Activated CD4-positive, alpha-beta memory T cell treated with anti-CD3 and anti-CD28 coated beads, Interleukin-2, amount 10 ng/mL, durations not matched to agents 7 days and 5 days (primary cell): ENCODE measurements at regions not wholly inside any gene's neighbourhood (a gene's known extent, or its start where the extent isn't known, plus 50 kb on each side); places are given as distances from the start of the nearest gene placed in this dataset.
"Not testable (repeated sequence)": the region's sequence is repeated elsewhere in the genome, so short reads cannot be mapped to it uniquely, and the experiment has no call there.

Experiments used
- CTCF ChIA-PET: fragments of 350-600 bp; sonication (Branson Sonifier 250); formaldehyde crosslinking; loops from one replicate; lab custom pipeline; 2021; ENCODE audit warnings: antibody characterized with exemption, inconsistent platforms; lab: Charles Lee
- POLR2A ChIA-PET: fragments of 350-600 bp; sonication (Branson Sonifier 250); formaldehyde crosslinking; loops from one replicate; lab custom pipeline; 2021; ENCODE audit warnings: antibody characterized with exemption; lab: Charles Lee
- DNase-seq: peaks from one replicate; pipeline ENCODE4 v3.0.0-alpha.2; 2020
- H3K27ac Mint-ChIP-seq: one replicate; pipeline ENCODE4 v1.8.0; 2021; ENCODE audit warnings: mild to moderate bottlenecking, mixed read lengths
- H3K27me3 Mint-ChIP-seq: one replicate; pipeline ENCODE4 v1.8.0; 2021; ENCODE audit warnings: mixed read lengths
- H3K36me3 Mint-ChIP-seq: one replicate; pipeline ENCODE4 v1.8.0; 2021; ENCODE audit warnings: low read depth, mixed read lengths
- H3K4me1 Mint-ChIP-seq: one replicate; pipeline ENCODE4 v1.8.0; 2021; ENCODE audit warnings: mixed read lengths
- H3K4me3 Mint-ChIP-seq: one replicate; pipeline ENCODE4 v1.8.0; 2021; ENCODE audit warnings: mild to moderate bottlenecking, mixed read lengths
- H3K9me3 Mint-ChIP-seq: one replicate; pipeline ENCODE4 v1.8.0; 2021; ENCODE audit warnings: mixed read lengths

DNA sequence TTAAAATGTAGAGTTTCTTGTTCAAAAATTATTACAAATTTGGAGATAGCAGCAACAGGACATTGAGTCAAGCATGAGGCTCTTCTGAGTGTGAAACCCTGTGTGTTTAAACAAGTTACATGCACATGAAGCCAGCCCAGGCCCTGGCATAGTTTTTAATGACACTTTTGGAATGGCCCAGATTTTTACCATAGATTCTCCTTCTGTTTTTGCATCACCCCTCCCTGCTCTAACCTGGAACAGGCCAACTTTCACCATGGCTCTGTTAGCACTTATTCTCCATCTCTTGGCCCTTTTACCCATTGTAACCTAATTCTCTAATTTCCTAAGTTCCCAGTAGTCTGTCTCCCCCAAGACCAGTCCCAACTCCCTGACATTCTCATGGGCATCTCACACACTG lies 63.1 kb upstream of the PRSS23 start:
- H3K36me3 Mint-ChIP-seq = no peaks in the 10 kb centered on the region
- no peak for DNase-seq
- ChIA-PET CTCF (no interaction called here), POLR2A (no interaction called here)
- no peak overlapping the region for H3K4me3 Mint-ChIP-seq
- H3K27ac Mint-ChIP-seq = no peak overlapping the region
- no peaks in the 10 kb centered on the region for H3K9me3 Mint-ChIP-seq
- peaks cover 3% of the 10 kb centered on the region for H3K27me3 Mint-ChIP-seq
- peaks cover 11% of the 10 kb centered on the region for H3K4me1 Mint-ChIP-seq

DNA sequence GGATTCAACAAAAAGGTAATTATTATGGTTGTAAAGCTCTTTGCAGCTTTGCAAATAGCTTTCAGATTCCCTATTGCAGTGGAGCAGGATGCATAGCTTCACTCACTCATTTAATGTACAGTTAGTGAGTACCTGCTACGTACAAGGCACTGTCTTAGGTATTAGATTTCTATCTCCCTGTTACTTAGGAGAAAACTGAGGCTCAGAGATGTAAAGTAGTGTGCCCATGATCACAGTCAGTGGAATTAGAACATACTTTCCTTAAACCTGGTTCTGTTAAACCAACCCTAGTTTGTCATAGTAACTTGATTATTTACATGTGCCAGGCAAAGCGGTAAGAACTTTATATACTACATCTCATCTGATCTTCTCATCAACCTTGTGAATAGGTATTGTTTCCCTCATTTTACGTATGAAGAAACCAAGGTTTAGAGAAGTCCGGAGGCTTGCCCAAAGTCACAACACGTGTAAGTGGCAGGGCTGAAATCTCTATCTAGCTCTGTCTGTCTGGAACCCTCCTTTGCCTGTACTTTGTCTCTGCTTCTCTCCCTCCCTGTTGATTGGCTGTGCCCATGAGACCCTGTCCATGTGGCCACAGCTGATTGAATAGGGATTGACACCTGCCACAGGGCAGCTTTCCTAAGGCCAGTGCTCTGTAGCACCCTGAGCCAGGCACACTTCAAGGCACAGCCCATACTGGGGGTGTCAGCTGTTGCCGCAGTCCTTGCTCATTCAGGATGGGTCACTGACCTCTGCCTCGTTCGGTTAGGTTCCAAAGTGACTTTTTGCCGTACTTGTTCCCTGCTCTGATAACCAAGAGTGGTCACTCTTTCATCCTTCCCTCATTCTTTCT lies 63.8 kb upstream of the PRSS23 start:
- Mint-ChIP-seq H3K4me3 (no peak overlapping the region), H3K27me3 (peaks cover 3% of the 10 kb centered on the region), H3K4me1 (peaks cover 7% of the 10 kb centered on the region), H3K9me3 (no peaks in the 10 kb centered on the region), H3K36me3 (no peaks in the 10 kb centered on the region), H3K27ac (no peak overlapping the region)
- ChIA-PET POLR2A (no interaction called here), CTCF (no interaction called here)
- no peak for DNase-seq

DNA sequence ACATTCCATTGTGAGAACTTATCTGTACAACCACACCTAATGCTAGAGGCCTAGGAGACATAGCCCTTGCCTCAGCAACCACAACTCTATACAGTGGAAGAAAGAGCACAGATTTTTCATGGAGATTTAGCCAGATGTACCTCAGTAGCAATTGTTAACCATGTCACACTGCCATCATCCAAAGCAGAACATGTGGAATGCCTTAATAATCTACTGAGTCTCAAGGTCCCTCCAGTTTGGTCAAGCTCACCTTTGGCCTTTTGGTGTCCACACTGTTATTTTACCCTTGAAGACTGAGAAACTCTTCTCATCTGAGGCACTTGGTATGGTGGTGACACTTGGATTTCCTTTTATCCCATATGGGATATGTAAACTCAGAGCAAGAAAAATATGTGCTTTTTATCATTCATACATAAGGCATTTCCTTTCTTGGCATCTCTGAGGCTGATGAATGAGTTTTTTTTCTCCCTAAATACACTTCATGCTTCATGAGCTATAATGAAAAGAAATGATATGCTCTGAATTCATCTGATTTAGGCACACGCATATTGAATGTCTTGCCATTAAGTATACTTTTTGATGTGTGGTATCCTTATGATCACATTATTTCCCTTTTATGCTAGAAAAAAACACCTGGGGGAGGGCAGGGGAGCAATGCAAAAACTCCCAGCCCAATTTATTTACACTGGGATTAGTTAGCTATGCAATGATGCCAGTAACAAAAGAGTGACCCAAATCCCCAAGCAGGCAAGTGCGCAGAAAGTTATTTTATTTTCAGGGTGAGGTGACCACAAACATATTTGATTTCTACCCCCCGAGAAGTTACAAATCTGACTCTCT lies 63.3 kb upstream of the ME3 start:
- Mint-ChIP-seq H3K27me3 (peaks cover 3% of the 10 kb centered on the region), H3K4me3 (no peak overlapping the region), H3K4me1 (peaks cover 4% of the 10 kb centered on the region), H3K9me3 (peaks cover 2% of the 10 kb centered on the region), H3K27ac (no peak overlapping the region), H3K36me3 (no peaks in the 10 kb centered on the region)
- no peak for DNase-seq
- CTCF ChIA-PET = no interaction called here
- POLR2A ChIA-PET = no interaction called here

DNA sequence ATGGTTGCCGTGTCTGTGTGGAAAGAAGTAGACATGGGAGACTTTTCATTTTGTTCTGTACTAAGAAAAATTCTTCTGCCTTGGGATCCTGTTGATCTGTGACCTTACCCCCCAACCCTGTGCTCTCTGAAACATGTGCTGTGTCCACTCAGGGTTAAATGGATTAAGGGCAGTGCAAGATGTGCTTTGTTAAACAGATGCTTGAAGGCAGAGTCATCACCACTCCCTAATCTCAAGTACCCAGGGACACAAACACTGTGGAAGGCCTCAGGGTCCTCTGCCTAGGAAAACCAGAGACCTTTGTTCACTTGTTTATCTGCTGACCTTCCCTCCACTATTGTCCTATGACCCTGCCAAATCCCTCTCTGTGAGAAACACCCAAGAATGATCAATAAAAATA lies 60.3 kb upstream of the ME3 start:
- POLR2A ChIA-PET, H3K27me3 Mint-ChIP-seq, H3K4me1 Mint-ChIP-seq, CTCF ChIA-PET, H3K9me3 Mint-ChIP-seq, DNase-seq, H3K27ac Mint-ChIP-seq, H3K36me3 Mint-ChIP-seq, H3K4me3 Mint-ChIP-seq: not testable (repeated sequence)

DNA sequence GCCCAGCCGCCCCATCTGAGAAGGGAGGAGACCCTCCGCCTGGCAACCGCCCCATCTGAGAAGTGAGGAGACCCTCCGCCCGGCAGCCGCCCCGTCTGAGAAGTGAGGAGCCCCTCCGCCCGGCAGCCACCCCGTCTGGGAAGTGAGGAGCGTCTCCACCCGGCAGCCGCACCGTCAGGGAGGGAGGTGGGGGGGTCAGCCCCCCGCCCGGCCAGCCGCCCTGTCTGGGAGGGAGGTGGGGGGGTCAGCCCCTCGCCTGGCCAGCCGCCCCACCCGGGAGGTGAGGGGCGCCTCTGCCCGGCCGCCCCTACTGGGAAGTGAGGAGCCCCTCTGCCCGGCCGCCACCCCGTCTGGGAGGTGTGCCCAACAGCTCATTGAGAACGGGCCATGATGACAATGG lies 59.9 kb upstream of the ME3 start:
- H3K9me3 Mint-ChIP-seq, H3K36me3 Mint-ChIP-seq, H3K4me1 Mint-ChIP-seq, H3K4me3 Mint-ChIP-seq, POLR2A ChIA-PET, H3K27me3 Mint-ChIP-seq, CTCF ChIA-PET, DNase-seq, H3K27ac Mint-ChIP-seq: not testable (repeated sequence)

DNA sequence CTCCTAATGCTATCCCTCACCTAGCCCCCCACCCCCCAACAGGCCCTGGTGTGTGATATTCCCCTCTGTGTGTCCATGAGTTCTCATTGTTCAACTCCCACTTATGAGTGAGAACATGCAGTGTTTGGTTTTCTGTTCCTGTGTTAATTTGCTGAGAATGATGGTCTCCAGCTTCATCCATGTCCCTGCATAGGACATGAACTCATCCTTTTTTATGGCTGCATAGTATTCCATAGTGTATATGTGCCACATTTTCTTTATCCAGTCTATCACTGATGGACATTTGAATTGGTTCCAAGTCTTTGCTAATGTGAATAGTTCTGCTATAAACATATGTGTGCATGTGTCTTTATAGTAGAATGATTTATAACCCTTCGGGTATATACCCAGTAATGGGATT lies 57.2 kb upstream of the ME3 start:
- H3K4me3 Mint-ChIP-seq, H3K27me3 Mint-ChIP-seq, H3K4me1 Mint-ChIP-seq, CTCF ChIA-PET, H3K9me3 Mint-ChIP-seq, POLR2A ChIA-PET, H3K27ac Mint-ChIP-seq, DNase-seq, H3K36me3 Mint-ChIP-seq: not testable (repeated sequence)

DNA sequence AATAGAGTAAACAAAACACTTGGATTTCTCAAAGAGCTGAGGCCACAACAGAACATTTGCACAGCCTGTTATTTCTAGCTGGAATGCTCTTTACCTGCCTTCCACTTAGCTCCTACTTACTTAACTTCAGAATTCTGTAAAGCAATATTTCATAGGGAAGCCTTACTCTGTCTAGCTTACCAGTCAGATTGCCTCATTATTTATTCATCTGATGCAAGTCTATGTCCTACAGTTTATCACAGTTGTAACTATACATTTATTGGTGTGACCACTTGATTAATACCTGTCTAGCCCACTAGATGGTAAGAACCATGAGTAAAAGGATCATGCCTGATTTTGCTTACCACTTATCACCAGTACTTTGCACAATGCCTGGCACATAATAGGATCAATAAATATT lies 56.1 kb upstream of the ME3 start:
- H3K9me3 Mint-ChIP-seq = peaks cover 2% of the 10 kb centered on the region
- DNase-seq = no peak
- peaks cover 6% of the 10 kb centered on the region for H3K27me3 Mint-ChIP-seq
- no peaks in the 10 kb centered on the region for H3K36me3 Mint-ChIP-seq
- no peak overlapping the region for H3K27ac Mint-ChIP-seq
- POLR2A ChIA-PET = no interaction called here
- CTCF ChIA-PET = interaction anchor here (1.0 kb wide), 1 partner anchor 33 kb away, joined by 3 read pairs; no protein-coding TSS in a partner anchor
- no peak overlapping the region for H3K4me3 Mint-ChIP-seq
- no peaks in the 10 kb centered on the region for H3K4me1 Mint-ChIP-seq

DNA sequence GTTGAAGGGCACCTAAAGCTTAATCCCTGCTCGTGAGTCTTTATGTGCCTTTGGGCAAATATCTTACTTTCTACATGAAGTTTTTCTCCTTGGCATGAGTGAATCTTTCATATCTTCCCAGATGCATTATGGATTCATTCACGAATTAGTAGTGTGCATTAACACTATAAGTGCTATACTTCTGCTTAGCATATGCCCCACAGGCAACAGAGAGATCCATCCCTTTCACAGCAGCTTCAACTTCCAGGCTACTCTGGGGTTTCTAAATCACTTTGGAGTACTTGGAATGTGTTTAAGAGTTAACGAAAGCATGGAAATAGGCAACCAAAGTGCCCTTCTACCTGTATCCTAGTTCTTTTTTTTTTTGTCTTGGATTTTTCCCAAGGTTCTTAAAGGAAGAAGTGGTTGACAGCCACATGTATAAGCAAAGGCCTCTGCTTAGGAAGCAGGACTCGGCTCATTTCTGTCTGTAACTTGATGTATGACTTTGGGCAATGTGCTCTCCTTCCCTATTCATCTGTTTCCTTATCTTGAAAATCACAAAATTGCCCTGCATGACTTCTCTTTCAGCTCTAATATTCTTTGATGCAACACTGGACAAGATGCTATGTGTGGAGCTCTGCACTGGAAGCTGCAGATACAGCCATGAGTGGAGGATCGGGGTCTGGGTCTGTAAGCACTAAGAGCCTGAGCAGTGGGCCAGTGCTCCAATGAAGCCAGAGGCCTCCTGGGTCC lies 54.5 kb upstream of the ME3 start:
- ChIA-PET CTCF (no interaction called here), POLR2A (no interaction called here)
- Mint-ChIP-seq H3K4me3 (no peak overlapping the region), H3K27ac (no peak overlapping the region), H3K36me3 (no peaks in the 10 kb centered on the region), H3K4me1 (no peaks in the 10 kb centered on the region), H3K27me3 (peaks cover 6% of the 10 kb centered on the region), H3K9me3 (peaks cover 2% of the 10 kb centered on the region)
- no peak for DNase-seq

DNA sequence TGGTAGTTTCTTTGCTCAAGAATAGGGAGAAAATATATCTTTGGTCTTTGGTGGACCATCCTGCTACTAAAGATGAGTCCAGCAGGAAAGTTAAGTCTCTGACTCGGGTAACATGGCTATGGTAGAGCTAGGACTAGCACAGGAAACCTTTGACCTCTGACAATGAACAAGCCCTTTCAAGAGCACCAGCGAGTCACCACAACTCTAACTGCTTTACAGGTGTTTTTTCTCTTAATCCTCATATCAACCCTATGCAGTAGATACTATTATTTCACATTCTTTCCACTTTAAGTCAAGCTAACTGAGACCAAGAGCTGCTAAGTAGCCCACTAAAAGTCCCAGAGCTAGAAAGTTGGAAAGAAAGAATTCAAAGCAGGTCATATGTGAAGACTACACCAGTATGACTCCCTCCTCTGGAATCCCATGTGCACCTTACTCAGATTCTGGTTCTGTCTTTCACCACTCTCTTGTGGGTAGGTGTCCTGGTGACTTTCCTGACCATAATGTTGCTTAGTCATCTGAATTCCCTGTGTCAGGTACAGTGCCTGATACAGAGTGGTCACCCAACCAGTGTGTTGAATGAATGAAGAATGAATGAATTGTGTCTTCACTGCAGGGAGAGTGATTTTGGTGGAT lies 53.8 kb upstream of the ME3 start:
- DNase-seq = no peak
- POLR2A ChIA-PET = no interaction called here
- CTCF ChIA-PET = no interaction called here
- no peak overlapping the region for H3K4me3 Mint-ChIP-seq
- no peak overlapping the region for H3K27ac Mint-ChIP-seq
- H3K9me3 Mint-ChIP-seq = peaks cover 2% of the 10 kb centered on the region
- H3K27me3 Mint-ChIP-seq = peaks cover 10% of the 10 kb centered on the region
- H3K36me3 Mint-ChIP-seq = no peaks in the 10 kb centered on the region
- no peaks in the 10 kb centered on the region for H3K4me1 Mint-ChIP-seq

DNA sequence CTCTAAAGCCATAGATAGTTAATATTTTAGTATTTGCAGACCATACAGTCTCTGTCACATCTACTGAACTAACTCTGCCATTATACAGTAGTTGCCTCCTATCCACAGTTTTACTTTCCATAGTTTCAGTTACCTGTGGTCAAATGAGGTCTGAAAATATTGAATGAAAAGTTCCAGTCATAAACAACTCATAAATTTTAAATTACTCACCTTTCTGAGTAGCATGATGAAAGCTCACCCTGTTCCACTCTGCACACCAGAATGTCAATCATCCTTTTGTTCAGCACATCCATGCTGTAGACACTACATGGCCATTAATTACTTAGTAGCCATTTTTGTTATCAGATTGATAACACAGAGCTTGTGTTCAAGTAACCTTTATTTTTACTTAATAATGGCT lies 51.7 kb upstream of the ME3 start:
- CTCF ChIA-PET = no interaction called here
- Mint-ChIP-seq H3K27me3 (peaks cover 16% of the 10 kb centered on the region), H3K4me3 (no peak overlapping the region), H3K27ac (no peak overlapping the region), H3K36me3 (no peaks in the 10 kb centered on the region), H3K9me3 (no peaks in the 10 kb centered on the region), H3K4me1 (no peaks in the 10 kb centered on the region)
- POLR2A ChIA-PET = no interaction called here
- no peak for DNase-seq

DNA sequence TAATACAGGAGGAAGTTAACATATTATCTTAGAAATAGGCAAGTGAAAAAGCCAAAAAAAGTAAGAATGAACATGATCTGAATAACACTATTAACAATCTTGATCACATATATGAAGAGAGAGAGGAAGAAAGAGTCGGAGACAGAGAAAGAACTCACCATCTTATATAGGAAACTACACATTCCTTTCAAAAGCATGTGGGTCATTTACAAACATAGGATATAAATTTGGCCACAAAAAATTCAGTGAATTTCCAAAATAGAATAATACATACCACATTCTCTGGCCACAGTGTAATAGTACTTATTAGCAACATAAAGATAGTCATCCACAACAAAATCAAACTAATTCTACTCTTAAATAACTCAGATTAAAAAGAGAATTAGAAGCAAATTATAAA lies 50.9 kb upstream of the ME3 start:
- Mint-ChIP-seq H3K27ac (no peak overlapping the region), H3K27me3 (peaks cover 23% of the 10 kb centered on the region), H3K9me3 (no peaks in the 10 kb centered on the region), H3K4me3 (no peak overlapping the region), H3K36me3 (no peaks in the 10 kb centered on the region), H3K4me1 (no peaks in the 10 kb centered on the region)
- POLR2A ChIA-PET = no interaction called here
- CTCF ChIA-PET = interaction anchor here (0.8 kb wide), 1 partner anchor 9 kb away, joined by 3 read pairs; no protein-coding TSS in a partner anchor
- no peak for DNase-seq

DNA sequence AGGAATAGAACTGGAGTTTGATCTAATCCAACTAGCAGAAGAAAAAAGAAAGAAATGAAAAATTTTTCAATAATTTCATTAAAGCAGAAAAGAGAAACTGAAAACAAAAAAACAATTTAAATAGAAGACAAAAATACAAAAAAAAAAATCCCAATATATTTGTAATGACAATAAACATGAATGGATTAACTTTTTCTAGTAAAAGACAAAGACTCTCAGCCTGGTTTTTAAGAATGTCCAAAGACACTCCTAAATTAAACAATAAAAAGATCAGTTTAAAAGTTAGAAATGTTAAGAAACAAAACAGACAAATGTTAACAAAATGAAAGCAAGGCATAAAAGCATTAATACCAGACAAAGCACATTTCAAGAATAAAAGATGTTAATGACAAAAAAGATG lies 50.3 kb upstream of the ME3 start:
- Mint-ChIP-seq H3K9me3 (no peaks in the 10 kb centered on the region), H3K4me3 (no peak overlapping the region), H3K27ac (no peak overlapping the region), H3K36me3 (no peaks in the 10 kb centered on the region), H3K4me1 (no peaks in the 10 kb centered on the region), H3K27me3 (peaks cover 23% of the 10 kb centered on the region)
- POLR2A ChIA-PET = no interaction called here
- CTCF ChIA-PET = interaction anchor here (0.8 kb wide), 1 partner anchor 8 kb away, joined by 3 read pairs; no protein-coding TSS in a partner anchor
- no peak for DNase-seq
